Stimulated activated naive CD8-positive, alpha-beta T cell treated with anti-CD3 and anti-CD28 coated beads, Interleukin-15, Interleukin-2, amounts not matched to agents 100 ng/mL and 50 ng/mL, for 24 hours (primary cell): ENCODE measurements at regions not wholly inside any gene's neighbourhood (a gene's known extent, or its start where the extent isn't known, plus 50 kb on each side); places are given as distances from the start of the nearest gene placed in this dataset.

Experiments used
- H3K27ac Mint-ChIP-seq: one replicate; pipeline ENCODE4 v1.8.0; 2021; ENCODE audit warnings: mild to moderate bottlenecking, mixed read lengths
- H3K27me3 Mint-ChIP-seq: one replicate; pipeline ENCODE4 v1.8.0; 2021; ENCODE audit warnings: mixed read lengths
- H3K36me3 Mint-ChIP-seq: one replicate; pipeline ENCODE4 v1.8.0; 2021; ENCODE audit warnings: low read depth, mixed read lengths
- H3K4me1 Mint-ChIP-seq: one replicate; pipeline ENCODE4 v1.8.0; 2021; ENCODE audit warnings: low read depth, mixed read lengths
- H3K4me3 Mint-ChIP-seq: one replicate; pipeline ENCODE4 v1.8.0; 2021; ENCODE audit warnings: mild to moderate bottlenecking, mixed read lengths
- H3K9me3 Mint-ChIP-seq: one replicate; pipeline ENCODE4 v1.8.0; 2021; ENCODE audit warnings: mixed read lengths

GRCh38 chr20:37643400-37643799, 50.4 kb upstream of the CTNNBL1 start:
- H3K27me3 Mint-ChIP-seq, result peaks cover 48% of the 10 kb centered on the region
- H3K4me3 Mint-ChIP-seq, result no peak overlapping the region
- no peak overlapping the region for H3K27ac Mint-ChIP-seq
- no peaks in the 10 kb centered on the region for H3K36me3 Mint-ChIP-seq
- H3K9me3 Mint-ChIP-seq, result no peaks in the 10 kb centered on the region
- no peaks in the 10 kb centered on the region for H3K4me1 Mint-ChIP-seq

- H3K27me3 Mint-ChIP-seq, result peaks cover 43% of the 10 kb centered on the region
Observed at GRCh38 chr20:37642246-37642645, 51.6 kb upstream of the CTNNBL1 start.

GRCh38 chr20:37640600-37641561, 52.9 kb upstream of the CTNNBL1 start:
- no peaks in the 10 kb centered on the region for H3K9me3 Mint-ChIP-seq
- no peak overlapping the region for H3K27ac Mint-ChIP-seq
- H3K36me3 Mint-ChIP-seq, result no peaks in the 10 kb centered on the region
- peaks cover 45% of the 10 kb centered on the region for H3K27me3 Mint-ChIP-seq
- H3K4me1 Mint-ChIP-seq, result no peaks in the 10 kb centered on the region
- no peak overlapping the region for H3K4me3 Mint-ChIP-seq

More at GRCh38 chr20:37642246-37642645, 51.6 kb upstream of the CTNNBL1 start:
- H3K36me3 Mint-ChIP-seq, result no peaks in the 10 kb centered on the region
- no peak overlapping the region for H3K27ac Mint-ChIP-seq
- H3K9me3 Mint-ChIP-seq, result no peaks in the 10 kb centered on the region
- H3K4me1 Mint-ChIP-seq, result no peaks in the 10 kb centered on the region
- H3K4me3 Mint-ChIP-seq, result no peak overlapping the region

GRCh38 chr20:37638527-37638926, 55.3 kb upstream of the CTNNBL1 start:
- Mint-ChIP-seq H3K36me3 (no peaks in the 10 kb centered on the region), H3K27me3 (peaks cover 44% of the 10 kb centered on the region), H3K4me3 (no peak overlapping the region), H3K9me3 (no peaks in the 10 kb centered on the region), H3K27ac (no peak overlapping the region), H3K4me1 (no peaks in the 10 kb centered on the region)

GRCh38 chr20:37636977-37637376, 56.9 kb upstream of the CTNNBL1 start:
- Mint-ChIP-seq H3K9me3 (no peaks in the 10 kb centered on the region), H3K4me3 (no peak overlapping the region), H3K27me3 (peaks cover 45% of the 10 kb centered on the region), H3K4me1 (no peaks in the 10 kb centered on the region), H3K36me3 (no peaks in the 10 kb centered on the region), H3K27ac (no peak overlapping the region)

GRCh38 chr20:37636212-37636975, 57.4 kb upstream of the CTNNBL1 start:
- H3K4me3 Mint-ChIP-seq, result no peak overlapping the region
- no peaks in the 10 kb centered on the region for H3K4me1 Mint-ChIP-seq
- no peaks in the 10 kb centered on the region for H3K9me3 Mint-ChIP-seq
- H3K27ac Mint-ChIP-seq, result no peak overlapping the region
- no peaks in the 10 kb centered on the region for H3K36me3 Mint-ChIP-seq
- peaks cover 40% of the 10 kb centered on the region for H3K27me3 Mint-ChIP-seq

GRCh38 chr20:37630993-37631392, 62.8 kb upstream of the CTNNBL1 start:
- no peaks in the 10 kb centered on the region for H3K9me3 Mint-ChIP-seq
- H3K4me1 Mint-ChIP-seq, result no peaks in the 10 kb centered on the region
- H3K36me3 Mint-ChIP-seq, result no peaks in the 10 kb centered on the region
- no peak overlapping the region for H3K4me3 Mint-ChIP-seq
- peaks cover 54% of the 10 kb centered on the region for H3K27me3 Mint-ChIP-seq
- H3K27ac Mint-ChIP-seq, result no peak overlapping the region

GRCh38 chr20:37630166-37630565, 63.7 kb upstream of the CTNNBL1 start:
- H3K27me3 Mint-ChIP-seq, result peaks cover 56% of the 10 kb centered on the region

GRCh38 chr20:37627767-37628130, 66.1 kb upstream of the CTNNBL1 start:
- Mint-ChIP-seq H3K27ac (no peak overlapping the region), H3K36me3 (no peaks in the 10 kb centered on the region), H3K27me3 (peaks cover 66% of the 10 kb centered on the region), H3K4me3 (no peak overlapping the region), H3K9me3 (no peaks in the 10 kb centered on the region), H3K4me1 (no peaks in the 10 kb centered on the region)

More at GRCh38 chr20:37630166-37630565, 63.7 kb upstream of the CTNNBL1 start:
- Mint-ChIP-seq H3K4me3 (no peak overlapping the region), H3K36me3 (no peaks in the 10 kb centered on the region), H3K9me3 (no peaks in the 10 kb centered on the region), H3K27ac (no peak overlapping the region), H3K4me1 (no peaks in the 10 kb centered on the region)

- peaks cover 62% of the 10 kb centered on the region for H3K27me3 Mint-ChIP-seq
Observed at GRCh38 chr20:37627060-37627766, 66.6 kb upstream of the CTNNBL1 start.

GRCh38 chr20:37624963-37625362, 68.9 kb upstream of the CTNNBL1 start:
- H3K27me3 Mint-ChIP-seq, result peaks cover 66% of the 10 kb centered on the region
- H3K36me3 Mint-ChIP-seq, result no peaks in the 10 kb centered on the region
- H3K9me3 Mint-ChIP-seq, result no peaks in the 10 kb centered on the region
- no peak overlapping the region for H3K4me3 Mint-ChIP-seq
- no peaks in the 10 kb centered on the region for H3K4me1 Mint-ChIP-seq
- H3K27ac Mint-ChIP-seq, result no peak overlapping the region

More at GRCh38 chr20:37627060-37627766, 66.6 kb upstream of the CTNNBL1 start:
- no peak overlapping the region for H3K27ac Mint-ChIP-seq
- no peak overlapping the region for H3K4me3 Mint-ChIP-seq
- H3K9me3 Mint-ChIP-seq, result no peaks in the 10 kb centered on the region
- no peaks in the 10 kb centered on the region for H3K4me1 Mint-ChIP-seq
- no peaks in the 10 kb centered on the region for H3K36me3 Mint-ChIP-seq

- H3K27ac Mint-ChIP-seq, result no peak overlapping the region
- no peaks in the 10 kb centered on the region for H3K36me3 Mint-ChIP-seq
- no peaks in the 10 kb centered on the region for H3K4me1 Mint-ChIP-seq
- H3K9me3 Mint-ChIP-seq, result no peaks in the 10 kb centered on the region
- H3K27me3 Mint-ChIP-seq, result peaks cover 61% of the 10 kb centered on the region
- no peak overlapping the region for H3K4me3 Mint-ChIP-seq
Observed at GRCh38 chr20:37622728-37623127, 71.1 kb upstream of the CTNNBL1 start.

GRCh38 chr20:37619496-37619895, 74.3 kb upstream of the CTNNBL1 start:
- Mint-ChIP-seq H3K4me3 (no peak overlapping the region), H3K27ac (no peak overlapping the region), H3K9me3 (no peaks in the 10 kb centered on the region), H3K36me3 (no peaks in the 10 kb centered on the region), H3K27me3 (peaks cover 52% of the 10 kb centered on the region), H3K4me1 (no peaks in the 10 kb centered on the region)

- Mint-ChIP-seq H3K27ac (no peak overlapping the region), H3K9me3 (no peaks in the 10 kb centered on the region), H3K4me3 (no peak overlapping the region), H3K27me3 (peaks cover 35% of the 10 kb centered on the region), H3K36me3 (no peaks in the 10 kb centered on the region), H3K4me1 (no peaks in the 10 kb centered on the region)
Observed at GRCh38 chr20:37616110-37616425, 77.8 kb upstream of the CTNNBL1 start.
